Fibroblast of mammary gland (primary cell): ENCODE measurements at regions not wholly inside any gene's neighbourhood (a gene's known extent, or its start where the extent isn't known, plus 50 kb on each side); places are given as distances from the start of the nearest gene placed in this dataset.

Source experiments
- DNase-seq: peaks from one replicate; pipeline ENCODE4 v3.0.0-alpha.2; 2010; ENCODE audit warnings: low read depth
- H3K4me3 ChIP-seq: 2 replicates; pipeline ENCODE4 v1.5.1; 2011; ENCODE audit warnings: low read depth, mild to moderate bottlenecking, low read length, moderate library complexity; ENCODE audit not compliant: control insufficient read depth
- TF ChIP-seq, protein P1 (sequence below): conservative IDR thresholded peaks from 2 replicates; pipeline ENCODE4 v1.5.1; 2011; ENCODE audit warnings: low read depth, low read length, inconsistent platforms; ENCODE audit not compliant: control insufficient read depth, insufficient read depth

DNA sequence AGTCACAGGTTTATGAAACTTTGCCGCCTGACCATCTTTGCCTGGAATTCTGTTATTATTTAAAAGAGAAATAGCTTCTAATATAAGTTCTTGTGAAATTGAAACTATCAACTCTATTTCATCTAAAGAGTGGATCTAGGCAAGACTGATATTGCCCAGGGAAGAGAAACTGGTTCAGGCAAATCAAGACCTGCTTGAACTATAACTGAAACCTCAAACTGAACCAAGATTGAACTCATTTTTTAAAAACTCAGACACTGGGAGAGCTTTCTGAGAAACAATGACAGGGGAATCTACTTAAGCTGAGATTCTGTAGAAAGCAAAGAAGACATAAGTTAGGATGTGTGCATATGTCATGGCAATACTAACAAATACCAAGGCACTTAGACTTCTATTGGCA lies 815.8 kb downstream of the BRINP1 start:
- DNase-seq, result no peak
- TF ChIP-seq, protein P1, sequence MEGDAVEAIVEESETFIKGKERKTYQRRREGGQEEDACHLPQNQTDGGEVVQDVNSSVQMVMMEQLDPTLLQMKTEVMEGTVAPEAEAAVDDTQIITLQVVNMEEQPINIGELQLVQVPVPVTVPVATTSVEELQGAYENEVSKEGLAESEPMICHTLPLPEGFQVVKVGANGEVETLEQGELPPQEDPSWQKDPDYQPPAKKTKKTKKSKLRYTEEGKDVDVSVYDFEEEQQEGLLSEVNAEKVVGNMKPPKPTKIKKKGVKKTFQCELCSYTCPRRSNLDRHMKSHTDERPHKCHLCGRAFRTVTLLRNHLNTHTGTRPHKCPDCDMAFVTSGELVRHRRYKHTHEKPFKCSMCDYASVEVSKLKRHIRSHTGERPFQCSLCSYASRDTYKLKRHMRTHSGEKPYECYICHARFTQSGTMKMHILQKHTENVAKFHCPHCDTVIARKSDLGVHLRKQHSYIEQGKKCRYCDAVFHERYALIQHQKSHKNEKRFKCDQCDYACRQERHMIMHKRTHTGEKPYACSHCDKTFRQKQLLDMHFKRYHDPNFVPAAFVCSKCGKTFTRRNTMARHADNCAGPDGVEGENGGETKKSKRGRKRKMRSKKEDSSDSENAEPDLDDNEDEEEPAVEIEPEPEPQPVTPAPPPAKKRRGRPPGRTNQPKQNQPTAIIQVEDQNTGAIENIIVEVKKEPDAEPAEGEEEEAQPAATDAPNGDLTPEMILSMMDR, result no peak
- H3K4me3 ChIP-seq, result no peak overlapping the region

DNA sequence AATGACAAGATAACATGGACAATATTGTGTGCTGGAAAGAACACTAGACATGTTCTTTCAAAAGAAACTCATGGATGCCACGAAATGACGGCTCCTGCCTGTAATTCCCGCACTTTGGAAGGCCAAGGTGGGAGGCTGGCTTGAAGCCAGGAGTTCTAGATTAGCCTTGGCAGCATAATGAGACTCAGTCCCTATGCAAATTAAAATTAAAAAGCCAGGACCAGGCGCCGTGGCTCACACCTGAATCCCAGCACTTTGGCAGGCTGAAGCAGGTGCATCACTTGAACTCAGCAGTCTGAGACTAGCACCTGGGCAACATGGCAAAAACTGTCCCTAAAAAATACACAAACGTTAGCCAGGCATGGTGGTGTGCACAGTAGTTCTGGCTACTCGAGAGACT lies 814.2 kb downstream of the BRINP1 start:
- H3K4me3 ChIP-seq, result no peak overlapping the region
- DNase-seq, result no peak
- TF ChIP-seq, protein P1, result no peak

DNA sequence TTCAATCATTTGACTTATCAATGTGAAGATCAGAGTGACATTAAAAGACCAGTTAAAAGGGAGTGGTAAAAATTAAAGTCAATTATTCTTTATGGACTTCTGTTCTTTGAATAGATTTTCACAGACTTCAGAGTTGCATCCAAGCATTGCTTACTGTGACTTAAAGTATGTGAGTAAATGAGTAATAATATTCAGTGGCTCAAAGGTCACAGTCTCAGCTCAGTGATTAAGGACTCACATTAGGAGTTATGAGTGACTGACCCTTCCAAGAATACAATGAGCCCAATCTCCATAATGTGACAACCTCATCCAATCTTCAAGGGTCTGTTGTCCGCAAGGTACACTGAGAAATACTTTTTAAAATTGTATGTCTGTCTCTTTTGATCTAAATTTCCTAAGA lies 811.2 kb downstream of the BRINP1 start:
- TF ChIP-seq, protein P1, result no peak
- no peak for DNase-seq
- H3K4me3 ChIP-seq, result no peak overlapping the region

DNA sequence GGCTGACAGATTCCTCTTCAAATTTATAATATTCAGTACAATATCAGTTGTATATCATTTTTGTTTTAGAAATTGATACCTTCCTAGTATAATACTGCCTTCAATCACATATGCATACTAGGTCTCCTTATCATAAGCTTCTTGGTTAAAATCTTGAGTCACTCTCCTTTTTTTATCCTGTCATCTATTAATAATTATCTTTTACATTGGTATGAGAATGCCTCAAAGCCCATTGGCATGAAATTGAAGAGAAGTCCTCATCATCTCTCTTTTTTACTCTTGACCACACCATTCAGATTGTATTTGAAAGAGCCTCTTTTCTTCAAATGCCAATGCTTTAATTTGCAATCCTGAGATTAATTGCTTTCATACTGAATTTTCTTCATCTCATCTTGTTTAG lies 810.3 kb downstream of the BRINP1 start:
- no peak overlapping the region for H3K4me3 ChIP-seq
- DNase-seq, result no peak
- TF ChIP-seq, protein P1, result no peak

DNA sequence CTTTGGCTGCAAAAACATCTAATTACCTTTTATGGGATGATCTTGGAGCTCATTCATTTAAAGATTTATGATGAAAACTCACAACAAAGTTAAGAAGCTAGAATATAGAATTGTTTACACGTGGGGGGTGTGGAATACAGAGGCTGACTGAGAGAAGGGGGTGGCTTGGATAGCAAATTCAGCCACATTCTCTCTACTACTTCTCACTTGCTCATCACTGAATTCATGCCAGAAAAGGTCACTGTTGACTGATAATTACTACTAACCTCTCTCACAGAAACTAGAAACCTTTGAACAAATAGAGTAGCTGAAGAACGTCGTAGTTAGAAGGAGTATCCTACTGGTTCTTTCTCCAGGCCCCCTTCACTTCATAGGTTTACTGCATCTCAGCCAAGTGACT lies 808.2 kb downstream of the BRINP1 start:
- no peak overlapping the region for H3K4me3 ChIP-seq
- TF ChIP-seq, protein P1, result no peak
- no peak for DNase-seq

DNA sequence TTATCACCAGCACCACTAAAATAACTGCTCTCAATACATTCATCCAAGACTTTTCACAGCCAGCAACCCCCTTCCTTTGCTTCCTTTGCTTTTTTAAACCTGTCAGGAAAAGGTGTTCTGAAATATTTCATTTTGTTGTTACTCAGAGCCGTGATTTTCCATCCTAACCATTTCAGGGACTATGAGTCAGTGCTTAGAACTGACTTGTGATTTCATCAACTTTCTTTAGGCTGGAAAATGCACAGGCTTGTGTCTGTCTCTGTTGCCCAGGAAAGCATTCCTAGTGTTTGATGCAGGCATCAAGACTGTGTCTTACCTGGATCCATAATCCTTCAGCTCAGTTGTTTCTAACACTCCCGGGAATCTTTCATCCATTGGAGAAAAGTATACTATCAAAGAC lies 805.6 kb downstream of the BRINP1 start:
- H3K4me3 ChIP-seq, result no peak overlapping the region
- TF ChIP-seq, protein P1, result no peak
- DNase-seq, result peak; percentile 36

DNA sequence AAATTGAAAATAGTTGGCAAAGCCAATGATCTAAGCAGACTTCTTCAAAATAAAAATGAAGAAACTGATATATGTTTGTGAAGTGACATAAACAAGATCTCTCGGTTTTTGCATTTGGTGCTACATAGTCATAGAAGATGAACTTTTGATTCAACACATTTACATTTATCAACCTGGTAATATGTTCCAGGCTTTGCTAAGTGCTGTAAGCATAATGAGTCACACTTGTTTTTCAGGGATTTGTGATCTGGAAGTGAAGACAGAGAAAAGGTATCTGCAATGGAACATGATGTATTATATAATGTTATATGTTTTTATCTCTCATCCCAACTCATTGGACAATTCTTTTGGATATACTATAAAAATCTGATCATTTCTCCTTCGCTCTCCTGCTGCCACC lies 801.4 kb downstream of the BRINP1 start:
- peak; percentile 39 for DNase-seq
- no peak overlapping the region for H3K4me3 ChIP-seq
- TF ChIP-seq, protein P1, result no peak
